ENCODE measurements at regions not wholly inside any gene's neighbourhood (a gene's known extent, or its start where the extent isn't known, plus 50 kb on each side); places are given as distances from the start of the nearest gene placed in this dataset.

DNA sequence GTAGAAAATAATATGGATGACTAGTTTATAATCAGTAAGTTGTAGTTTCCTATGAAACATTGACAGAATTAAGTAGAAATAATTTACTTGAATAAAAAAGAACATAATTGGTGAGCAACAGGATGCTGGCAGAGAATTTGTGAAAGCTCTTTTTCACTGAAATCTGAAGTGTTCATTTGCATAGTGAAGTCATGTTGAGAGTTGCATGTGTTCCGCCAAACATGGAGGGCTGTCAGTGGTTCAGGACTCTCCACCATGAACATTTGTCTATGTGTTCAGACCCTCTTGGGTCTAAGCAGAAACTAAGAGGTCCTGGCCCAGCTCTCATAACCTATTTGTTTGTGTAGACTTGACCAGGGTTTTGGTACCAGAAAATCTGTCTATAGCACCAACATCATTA is 182.5 kb upstream of the LINC00305 start:
- DNase-seq (ENCODE audit: low read depth in 2 of 2), result no peak

DNA sequence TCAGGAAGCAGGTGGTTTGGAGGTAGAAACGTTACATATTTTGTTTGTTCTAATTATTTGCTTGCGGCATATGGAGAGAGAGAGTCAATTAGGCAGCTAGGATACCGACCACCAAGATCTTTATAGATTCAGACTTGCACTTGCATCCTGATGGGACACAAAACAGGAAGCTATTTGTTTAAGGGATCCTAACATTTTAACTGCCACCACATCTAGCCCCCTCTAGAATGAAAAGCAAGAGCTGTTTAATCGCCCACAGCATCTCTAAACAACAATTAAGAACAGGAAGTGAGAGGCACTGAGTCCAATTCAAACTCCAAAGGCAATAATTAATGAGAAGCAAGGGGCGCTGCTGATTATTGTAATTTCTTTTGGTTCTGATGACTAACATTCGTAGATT is 182.0 kb upstream of the LINC00305 start:
- no peak for DNase-seq (ENCODE audit: low read depth in 2 of 2)

DNA sequence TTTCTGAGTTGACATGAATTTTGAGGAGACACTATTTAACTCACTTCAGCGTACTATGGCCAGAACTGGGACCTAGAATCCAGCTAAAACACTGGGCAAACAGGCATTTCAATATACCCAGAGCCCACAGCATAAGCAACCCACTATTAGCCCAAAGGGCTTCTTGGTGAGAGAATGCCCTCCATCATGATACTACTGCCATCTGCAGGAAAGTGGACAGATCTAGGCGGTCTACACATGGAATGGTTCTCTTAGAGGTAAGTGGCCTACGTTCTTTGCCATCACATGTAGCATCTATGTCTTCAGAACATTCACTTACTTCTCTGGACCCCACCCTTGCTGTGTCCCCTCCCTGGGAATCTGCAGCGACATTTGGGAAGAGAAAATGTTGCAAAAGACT is 181.3 kb upstream of the LINC00305 start:
- no peak for DNase-seq (ENCODE audit: low read depth in 2 of 2)

DNA sequence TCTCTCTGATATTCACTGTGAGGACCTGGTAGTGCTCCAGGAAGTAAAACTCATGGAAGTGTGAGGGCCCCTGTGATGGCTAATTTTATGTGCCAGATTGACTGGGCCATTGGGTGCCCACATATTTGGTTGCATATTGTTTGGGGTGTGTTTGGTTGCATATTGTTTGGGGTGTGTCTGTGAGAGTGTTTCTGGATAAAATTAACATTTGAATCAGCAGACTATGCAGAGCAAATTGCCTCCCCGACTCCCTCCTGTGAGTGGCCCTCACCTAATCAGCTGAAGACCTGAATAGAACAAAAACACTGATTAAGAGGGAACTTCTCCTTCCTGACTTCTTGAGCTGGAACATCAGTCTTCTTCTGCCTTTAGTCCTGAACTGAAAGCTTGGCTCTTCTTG is 173.3 kb upstream of the LINC00305 start:
- no peak for DNase-seq (ENCODE audit: low read depth in 2 of 2)

DNA sequence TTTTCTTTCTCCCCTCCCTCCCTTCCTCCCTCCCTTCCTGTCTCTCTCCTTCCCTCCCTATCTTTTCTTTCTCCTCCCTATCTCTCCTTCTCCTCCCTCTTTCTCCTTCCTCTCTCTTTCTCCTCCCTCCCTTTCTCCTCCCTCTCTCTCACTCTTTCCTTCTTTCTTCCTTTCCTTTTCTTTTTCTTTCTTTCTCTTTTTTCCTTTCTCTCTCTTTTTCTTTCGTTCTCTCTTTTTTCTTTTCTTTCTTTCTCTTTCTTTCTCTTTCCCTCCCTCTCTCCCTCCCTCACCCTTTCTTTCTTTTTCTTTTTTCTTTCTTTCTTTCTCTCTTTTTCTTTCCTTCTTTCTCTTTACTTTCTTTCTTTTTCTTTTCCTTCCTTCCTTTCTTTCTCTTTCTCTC is 169.7 kb upstream of the LINC00305 start:
- no peak for DNase-seq (ENCODE audit: low read depth in 2 of 2)

DNA sequence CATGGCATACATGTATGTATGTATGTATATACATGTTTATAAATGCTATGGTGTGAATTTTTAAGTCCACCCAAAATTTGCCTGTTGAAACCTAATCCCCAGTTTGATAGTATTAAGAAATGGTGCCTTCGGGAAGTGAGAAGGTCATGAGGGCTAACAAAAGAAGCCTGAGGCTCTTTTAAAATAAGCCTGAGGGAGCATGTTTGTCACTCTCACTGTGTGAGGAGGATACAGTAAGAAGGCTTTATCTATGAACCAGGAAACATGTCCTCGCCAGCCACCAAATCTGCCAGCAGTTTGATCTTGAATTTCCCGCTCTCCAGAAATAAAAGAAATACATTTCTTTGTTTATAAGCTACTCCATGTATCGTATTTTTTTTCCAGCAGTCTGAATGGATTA is 163.0 kb upstream of the LINC00305 start:
- DNase-seq (ENCODE audit: low read depth in 2 of 2), result no peak

DNA sequence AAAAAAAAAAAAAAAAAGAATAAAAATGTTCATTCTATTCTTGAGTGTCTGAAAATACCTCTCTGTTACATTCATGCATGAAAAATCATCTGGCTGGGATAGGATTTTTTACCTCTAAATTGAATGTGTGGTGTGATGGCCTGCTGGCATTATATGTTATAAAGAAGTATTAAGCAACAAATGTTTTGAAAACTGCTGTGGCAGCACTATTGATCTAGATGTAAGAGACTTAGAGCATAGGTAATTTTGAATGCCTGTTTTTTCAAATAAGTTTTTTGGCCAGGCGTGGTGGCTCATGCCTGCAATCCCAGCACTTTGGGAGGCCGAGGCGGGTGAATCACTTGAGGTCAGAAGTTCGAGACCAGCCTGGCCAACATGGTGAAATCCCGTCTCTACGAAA is 147.0 kb upstream of the LINC00305 start:
- no peak for DNase-seq (ENCODE audit: low read depth in 2 of 2)

DNA sequence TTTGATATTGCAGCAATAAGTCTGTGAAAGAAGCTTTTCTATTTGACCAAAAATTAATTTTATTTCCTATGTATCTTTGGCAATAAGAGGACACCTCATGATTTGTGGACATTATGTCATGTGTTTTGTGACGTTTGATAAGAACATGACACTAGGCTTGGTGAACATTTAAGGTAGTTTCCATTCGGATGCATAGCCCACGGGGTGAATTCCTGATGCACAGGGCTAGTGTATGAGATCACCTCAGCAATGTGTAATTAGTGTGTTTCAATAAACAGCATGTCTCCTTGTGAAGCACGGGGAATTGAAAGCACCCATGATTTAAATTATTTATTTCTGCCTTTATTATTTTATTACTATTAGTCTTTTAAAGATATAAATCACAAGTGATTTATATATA is 146.1 kb upstream of the LINC00305 start:
- no peak for DNase-seq (ENCODE audit: low read depth in 2 of 2)

DNA sequence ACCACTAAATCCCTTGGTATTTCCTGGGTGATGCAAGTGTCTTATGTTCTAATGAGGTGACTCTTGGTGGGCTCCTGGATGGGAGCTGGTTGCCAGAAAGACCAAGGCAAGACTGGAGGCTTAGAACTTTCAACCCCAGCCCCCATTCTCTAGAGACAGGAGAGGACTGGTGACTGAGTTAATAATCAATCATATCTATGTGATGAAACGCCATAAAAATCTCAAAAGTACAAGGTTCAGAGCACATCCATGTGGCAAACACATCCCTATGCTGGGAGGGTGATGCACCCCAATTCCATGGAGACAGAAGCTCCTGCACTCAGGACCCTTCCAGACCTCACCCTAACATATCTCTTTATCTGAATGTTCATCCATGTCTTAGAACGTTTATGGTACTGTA is 139.5 kb upstream of the LINC00305 start:
- DNase-seq (ENCODE audit: low read depth in 2 of 2), result no peak

DNA sequence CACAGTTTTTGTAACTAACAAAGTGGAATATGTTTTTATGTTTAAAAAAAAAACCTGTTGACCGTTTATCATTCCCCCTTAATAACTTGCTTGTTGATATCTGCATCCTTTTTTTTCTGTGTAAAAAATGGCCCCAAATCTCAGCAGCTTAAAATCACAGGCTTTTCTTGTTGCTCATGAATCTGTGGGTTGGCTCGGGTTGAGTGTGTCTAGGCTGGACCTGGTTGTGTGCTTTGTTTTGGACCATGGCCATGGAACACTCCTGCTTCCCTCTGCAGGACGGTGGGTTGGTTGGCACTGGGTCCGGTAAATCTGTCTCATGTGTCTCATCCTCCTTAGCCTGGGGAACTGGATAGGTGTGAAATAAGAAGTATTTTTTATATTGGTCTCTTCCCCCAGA is 139.0 kb upstream of the LINC00305 start:
- DNase-seq (ENCODE audit: low read depth in 2 of 2), result no peak

DNA sequence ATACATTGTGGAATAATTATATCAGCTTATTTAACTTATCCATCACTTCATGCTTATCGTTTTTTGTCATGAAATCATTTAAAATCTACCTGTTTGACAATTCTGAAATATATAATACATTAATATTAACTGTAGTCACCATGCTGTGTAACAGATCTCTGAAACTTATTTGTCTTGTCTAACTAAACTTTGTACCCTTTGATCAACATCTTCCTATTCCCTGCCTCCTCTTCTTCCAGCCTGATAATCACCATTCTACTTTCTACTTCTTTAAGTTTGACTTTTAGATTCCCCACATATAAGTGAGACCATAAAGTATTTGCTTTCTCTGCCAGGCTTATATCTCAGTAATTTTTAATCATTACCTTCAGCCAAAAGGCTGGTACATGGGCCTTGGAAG is 134.2 kb upstream of the LINC00305 start:
- DNase-seq (ENCODE audit: low read depth in 2 of 2), result no peak

DNA sequence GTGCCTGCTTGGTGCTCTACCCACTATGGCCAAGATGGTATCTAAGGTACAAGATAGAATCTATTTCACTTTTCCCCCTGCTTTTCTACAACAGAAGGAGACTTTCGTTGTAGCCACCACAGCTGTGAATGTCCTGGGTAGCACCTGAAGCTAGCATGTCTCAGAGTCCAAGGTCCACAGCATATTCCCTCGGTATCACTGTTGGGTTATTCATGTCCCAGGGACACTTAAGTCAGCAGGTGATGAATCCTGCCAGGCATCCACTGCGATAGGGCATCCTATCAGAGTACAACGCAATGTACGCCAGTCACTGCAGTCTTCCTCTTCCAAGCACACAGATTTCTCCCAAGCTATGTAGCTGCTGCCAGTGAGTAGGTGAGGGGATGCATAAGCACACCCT is 129.1 kb upstream of the LINC00305 start:
- no peak for DNase-seq (ENCODE audit: low read depth in 2 of 2)

DNA sequence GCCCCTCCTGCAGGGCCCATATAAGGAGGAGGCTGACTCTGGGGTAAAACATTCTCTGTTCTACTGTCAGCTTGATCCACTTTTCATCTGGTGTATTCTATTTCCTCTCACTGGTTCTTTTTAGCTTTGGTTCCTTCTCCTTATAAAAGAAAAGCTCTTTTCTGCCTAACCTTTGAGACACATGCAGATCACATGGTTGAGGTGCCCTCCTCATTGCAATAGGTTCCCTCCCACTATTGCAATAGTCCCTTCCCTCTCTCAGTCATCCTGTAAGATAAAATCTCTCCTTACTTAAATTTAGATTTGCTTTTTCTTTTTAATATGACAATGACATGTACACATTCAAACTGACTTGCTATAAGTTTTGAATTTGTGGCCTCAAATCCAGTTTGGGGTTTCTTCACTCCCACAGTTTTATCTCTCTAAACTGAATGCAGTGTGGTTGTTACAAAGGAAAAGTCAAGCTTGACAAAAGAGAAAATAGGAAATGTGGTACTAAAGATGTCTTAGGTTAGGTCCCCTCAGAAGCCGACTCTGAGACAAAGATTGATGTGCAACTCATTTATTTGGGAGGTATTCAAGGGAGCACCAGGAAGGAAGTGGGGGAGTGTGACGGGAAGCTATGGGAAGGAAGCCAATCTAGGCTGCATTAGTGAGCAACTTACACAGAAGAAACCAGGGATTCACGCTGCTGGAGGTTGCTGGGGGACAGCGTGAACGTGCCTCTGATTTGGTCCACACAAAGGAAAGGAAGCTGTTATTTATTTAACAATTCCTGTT is 127.6 kb upstream of the LINC00305 start:
- no peak for DNase-seq (ENCODE audit: low read depth in 2 of 2)

DNA sequence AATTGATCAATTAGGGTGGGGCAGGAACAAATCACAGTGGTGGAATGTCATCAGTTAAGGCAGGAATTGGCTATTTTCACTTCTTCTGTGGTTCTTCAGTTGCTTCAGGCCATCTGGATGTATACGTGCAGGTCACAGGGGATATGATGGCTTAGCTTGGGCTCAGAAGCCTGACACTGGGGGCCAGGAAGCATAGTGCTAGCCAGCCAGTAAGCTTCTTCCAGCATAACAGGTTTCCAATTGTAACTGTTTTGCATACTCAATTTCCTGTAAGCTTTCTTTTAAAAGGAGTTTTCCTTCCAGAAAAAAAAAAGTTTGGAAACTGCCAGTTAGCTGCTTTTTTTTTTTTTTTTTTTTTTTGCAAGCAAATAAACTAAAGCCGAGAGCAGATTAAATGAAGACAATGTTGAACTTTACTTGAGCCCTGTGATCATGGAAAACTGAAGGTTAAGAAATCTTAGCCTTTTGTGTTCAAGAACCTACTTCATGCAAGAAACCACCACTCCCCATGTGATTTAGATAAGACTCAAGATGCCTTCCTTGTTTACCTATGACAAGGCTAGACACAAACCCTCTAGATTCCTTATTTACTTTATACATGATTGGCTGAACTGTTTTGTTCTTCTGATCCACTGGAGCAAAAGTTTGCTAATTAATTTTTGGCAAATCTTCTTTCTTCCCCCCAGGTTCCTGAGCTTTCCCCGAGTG is 126.9 kb upstream of the LINC00305 start:
- no peak for DNase-seq (ENCODE audit: low read depth in 2 of 2)

DNA sequence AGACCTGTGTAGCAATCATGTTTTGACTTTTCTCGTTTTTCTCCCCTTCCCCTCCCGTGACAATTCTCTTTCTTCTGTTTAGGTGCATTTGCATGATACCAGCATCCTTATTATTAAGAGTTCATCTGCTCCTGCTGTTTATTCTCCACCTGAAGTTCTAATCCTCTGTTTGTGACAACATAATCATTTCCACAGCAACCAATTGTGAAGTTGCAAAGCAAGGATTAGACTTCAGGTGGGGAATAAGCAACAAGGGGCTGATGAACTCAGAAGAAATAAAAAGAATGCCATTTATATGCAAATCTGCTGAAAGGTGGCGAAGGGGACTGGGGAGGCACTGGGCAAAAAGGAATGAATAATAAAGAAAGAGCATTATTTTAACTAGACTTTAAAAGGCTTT is 124.8 kb upstream of the LINC00305 start:
- DNase-seq (ENCODE audit: low read depth in 2 of 2), result no peak

DNA sequence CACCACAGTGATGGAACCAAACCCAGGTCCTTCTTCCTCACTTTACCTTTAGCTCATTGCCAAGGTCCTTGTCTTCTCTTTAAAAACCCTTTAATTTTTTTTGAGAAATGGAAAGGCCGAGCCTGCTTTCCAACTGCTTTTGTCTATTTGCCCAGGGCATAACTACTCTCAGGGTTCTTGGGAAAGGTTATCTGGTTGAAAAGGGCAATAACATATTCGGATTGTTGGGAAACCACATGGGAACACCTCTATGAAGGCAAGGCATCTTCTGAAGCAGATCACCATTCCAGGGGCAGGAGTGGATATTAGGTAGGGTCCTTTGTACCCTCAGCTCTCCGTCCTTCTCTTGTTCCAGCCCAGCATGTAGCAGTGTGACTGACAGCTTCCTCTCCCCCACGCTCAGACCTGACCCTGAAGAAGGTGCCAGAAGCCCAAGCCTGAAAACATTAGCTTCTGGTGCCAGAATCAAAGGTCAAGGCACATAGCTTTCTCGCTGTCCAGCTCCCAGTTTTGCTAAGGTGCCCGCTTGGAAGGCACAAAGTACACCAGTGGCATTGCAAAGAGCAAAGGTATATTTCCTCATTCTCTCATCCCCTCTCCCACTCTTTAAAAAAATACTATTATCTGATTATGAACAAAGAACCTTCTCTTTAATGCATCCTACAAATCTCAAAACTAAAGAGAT is 123.2 kb upstream of the LINC00305 start:
- DNase-seq (ENCODE audit: low read depth in 2 of 2), result no peak

DNA sequence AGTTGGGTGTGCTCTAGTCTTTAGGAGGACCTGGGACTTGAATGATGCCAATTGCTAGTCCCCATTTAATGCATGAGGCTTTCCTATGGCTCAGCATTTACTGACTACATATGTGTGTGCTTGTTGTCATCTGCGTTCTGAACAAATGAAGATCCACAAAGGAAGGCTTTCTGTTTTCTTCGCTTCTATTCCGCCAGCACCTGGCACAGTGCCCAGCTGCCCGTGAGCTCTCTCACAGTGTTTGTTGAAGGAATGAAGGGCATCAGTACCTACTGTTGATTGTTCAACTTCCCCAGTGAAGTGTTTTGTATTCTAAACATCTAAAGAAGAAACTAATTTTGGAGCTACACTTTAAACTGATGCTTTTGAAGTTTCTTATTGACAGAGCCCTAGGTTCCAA is 122.4 kb upstream of the LINC00305 start:
- DNase-seq (ENCODE audit: low read depth in 2 of 2), result no peak

DNA sequence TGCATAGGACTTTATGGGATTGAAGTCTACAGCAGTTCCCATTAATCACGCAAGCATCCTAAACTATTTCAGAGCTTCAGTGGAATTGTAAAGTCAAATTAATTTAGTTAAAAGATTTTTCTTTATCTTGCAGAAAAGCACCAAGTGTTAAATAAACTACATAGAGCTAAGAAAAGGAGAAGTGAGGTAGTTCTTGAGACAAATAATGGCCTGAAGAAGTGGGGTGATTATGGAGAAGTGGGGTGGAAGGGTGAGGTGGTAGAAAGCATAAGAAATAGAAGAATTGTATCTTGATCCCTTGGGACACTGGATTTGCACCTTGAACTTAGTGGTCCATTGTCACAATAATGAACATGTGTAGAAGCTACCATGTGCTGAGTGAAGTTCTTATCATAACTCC is 121.7 kb upstream of the LINC00305 start:
- DNase-seq (ENCODE audit: low read depth in 2 of 2), result no peak

DNA sequence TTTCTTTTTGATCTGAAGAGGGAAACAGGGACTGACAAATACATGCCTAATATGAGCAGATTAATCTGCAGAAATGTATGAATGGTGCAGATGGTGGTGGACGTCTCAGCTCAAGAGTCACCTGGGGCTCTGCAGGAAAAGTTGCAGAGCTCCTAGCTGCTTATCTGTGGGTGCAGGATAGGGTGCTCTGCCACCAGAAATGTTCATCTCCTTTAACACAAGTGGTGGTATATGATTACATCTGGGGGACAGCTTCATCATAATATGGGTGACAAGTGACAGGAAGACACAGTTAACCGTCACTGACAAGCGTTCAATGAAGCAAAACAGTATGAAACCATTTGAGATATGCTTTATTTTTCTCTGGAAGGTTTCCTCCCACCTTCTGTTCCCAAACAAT is 121.2 kb upstream of the LINC00305 start:
- no peak for DNase-seq (ENCODE audit: low read depth in 2 of 2)

DNA sequence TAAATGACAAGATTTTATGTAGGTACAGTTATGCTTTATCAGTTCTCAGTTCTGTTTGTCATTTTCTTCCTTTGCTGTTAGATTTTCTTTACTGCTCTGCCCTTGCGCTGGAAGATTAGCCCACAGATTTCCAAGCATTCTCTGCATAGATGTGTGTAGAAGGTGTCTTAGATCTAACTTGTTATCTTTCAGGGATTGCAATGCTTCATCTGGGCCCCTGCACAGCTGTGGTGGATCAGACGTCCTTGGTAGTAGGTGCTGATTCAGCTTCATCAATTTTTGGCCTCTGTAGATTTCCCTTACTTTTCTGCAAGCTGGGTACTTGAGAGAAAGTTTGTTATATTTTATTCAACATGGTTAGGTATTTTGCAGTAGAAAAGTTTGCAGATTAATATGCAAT is 115.3 kb upstream of the LINC00305 start:
- DNase-seq (ENCODE audit: low read depth in 2 of 2), result no peak

DNA sequence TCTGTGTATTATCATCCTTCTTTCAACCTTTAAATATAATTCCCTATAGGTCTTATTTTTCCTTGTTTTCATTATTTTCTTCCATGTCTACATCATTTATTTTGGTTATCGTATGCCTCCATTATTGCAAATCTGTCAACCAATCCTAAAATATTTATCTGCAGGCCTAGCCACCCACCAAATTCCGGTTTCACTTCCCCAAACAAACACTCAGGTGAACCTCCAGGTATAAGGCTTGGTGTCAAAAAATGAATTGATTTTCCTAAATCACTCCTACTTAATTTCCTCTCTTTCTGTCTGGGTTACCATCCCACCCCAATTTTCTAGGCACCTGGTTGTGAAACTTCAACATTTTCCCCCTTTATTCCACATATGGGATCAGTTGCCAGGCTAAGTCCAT is 111.9 kb upstream of the LINC00305 start:
- no peak for DNase-seq (ENCODE audit: low read depth in 2 of 2)

DNA sequence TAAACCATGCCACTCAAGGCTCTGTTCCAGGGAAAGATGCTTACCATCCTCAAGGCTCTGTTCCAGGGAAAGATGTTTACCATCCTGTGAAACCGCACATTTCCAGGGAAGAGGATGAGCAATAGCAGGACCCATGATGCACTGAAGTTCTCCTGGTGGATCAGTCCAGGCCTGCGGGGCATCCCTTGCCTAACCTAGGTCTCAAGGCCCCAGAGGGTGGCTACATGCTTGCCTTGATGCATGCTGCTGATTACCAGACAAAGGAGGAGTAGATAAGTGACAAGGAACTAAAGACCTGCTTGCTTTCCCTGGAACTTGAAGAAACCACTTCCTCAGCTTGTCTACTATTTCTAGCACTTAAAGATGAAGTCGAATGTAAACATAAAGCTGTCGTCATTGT is 111.0 kb upstream of the LINC00305 start:
- DNase-seq (ENCODE audit: low read depth in 2 of 2), result no peak

DNA sequence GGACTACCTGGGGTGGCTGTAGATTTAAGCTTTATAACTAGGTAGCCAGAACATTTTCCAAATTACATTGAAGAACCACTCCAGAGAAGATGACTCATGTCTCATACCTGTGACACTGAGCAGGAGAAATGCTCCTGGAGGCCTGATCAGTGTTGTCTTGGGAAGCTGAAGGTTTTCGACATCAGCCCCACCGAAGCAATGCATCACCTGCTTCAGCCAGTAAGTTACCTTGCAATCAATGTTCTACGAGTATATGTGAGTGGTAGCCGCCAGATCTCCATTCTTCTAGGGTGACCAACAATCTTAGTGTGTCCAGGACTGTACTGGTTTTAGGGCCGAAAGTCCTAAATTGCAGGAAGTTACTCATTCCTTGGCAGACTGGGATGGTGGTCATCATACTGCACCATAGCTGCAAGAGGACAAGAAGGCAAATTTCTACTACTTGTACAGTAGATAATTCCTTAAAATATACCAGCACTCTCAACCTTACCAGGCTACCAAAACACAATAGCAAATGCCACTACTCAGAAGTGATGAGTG is 109.3 kb upstream of the LINC00305 start:
- DNase-seq (ENCODE audit: low read depth in 2 of 2), result no peak
